ENCODE measurements at regions not wholly inside any gene's neighbourhood (a gene's known extent, or its start where the extent isn't known, plus 50 kb on each side); places are given as distances from the start of the nearest gene placed in this dataset.
"Not testable (repeated sequence)": the region's sequence is repeated elsewhere in the genome, so short reads cannot be mapped to it uniquely, and the experiment has no call there.

DNA sequence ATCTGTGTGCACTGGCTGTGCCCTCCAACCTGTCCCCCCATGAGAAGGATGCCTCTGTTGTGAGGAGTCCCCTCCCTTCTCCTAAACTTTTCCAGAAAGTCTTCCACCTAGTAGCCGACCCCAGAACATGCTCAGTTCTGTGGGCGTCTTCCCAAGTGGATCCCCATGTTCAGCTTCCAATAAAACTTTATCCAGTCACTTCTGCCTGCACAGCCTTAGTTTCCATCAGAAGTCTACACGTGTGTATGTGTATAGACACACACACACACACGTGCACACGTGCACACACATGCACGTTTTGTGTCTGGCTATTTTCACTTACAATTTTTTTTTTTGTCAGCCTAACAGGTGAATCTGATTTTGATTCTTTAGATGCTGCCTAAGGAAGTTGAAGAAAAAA is 115.1 kb downstream of the RTP5 start:
- Histone ChIP-seq H3K9me3 (no peaks in the 10 kb centered on the region), H3K27me3 (replicated peaks; ENCODE audit: control insufficient read depth, insufficient read depth, low read length) (no peaks in the 10 kb centered on the region), H3K4me1 (no peaks in the 10 kb centered on the region), H3K4me3 (ENCODE audit: low read depth, low read length) (no peak overlapping the region), H3K36me3 (ENCODE audit: control insufficient read depth, insufficient read depth, low read length) (no peaks in the 10 kb centered on the region)
- no peak for DNase-seq
- TF ChIP-seq, protein P1, sequence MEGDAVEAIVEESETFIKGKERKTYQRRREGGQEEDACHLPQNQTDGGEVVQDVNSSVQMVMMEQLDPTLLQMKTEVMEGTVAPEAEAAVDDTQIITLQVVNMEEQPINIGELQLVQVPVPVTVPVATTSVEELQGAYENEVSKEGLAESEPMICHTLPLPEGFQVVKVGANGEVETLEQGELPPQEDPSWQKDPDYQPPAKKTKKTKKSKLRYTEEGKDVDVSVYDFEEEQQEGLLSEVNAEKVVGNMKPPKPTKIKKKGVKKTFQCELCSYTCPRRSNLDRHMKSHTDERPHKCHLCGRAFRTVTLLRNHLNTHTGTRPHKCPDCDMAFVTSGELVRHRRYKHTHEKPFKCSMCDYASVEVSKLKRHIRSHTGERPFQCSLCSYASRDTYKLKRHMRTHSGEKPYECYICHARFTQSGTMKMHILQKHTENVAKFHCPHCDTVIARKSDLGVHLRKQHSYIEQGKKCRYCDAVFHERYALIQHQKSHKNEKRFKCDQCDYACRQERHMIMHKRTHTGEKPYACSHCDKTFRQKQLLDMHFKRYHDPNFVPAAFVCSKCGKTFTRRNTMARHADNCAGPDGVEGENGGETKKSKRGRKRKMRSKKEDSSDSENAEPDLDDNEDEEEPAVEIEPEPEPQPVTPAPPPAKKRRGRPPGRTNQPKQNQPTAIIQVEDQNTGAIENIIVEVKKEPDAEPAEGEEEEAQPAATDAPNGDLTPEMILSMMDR (IDR thresholded peaks at IDR 0.05; ENCODE audit: insufficient read depth in 1 of 2, low read depth in 1 of 2, low read length in 1 of 2, severe bottlenecking in 1 of 2, unreplicated experiment in 1 of 2) = no peak
- Mint-ChIP-seq H3K4me1 (ENCODE audit: low read depth, unreplicated experiment) (no peaks in the 10 kb centered on the region), H3K36me3 (ENCODE audit: insufficient read depth, unreplicated experiment) (no peaks in the 10 kb centered on the region), H3K27me3 (ENCODE audit: insufficient read depth, unreplicated experiment) (peaks cover 5% of the 10 kb centered on the region), H3K4me3 (ENCODE audit: unreplicated experiment) (no peak overlapping the region), H3K9me3 (ENCODE audit: unreplicated experiment) (no peaks in the 10 kb centered on the region), H3K27ac (ENCODE audit: unreplicated experiment) (no peak overlapping the region)
- no TSS peak for BruUV-seq (replicated peaks)
- POLR2A ChIA-PET = no interaction called here
- intact Hi-C loops (cut with micrococcal nuclease; ENCODE audit: unreplicated experiment) = no loop called here
- CTCF ChIA-PET = no interaction called here

DNA sequence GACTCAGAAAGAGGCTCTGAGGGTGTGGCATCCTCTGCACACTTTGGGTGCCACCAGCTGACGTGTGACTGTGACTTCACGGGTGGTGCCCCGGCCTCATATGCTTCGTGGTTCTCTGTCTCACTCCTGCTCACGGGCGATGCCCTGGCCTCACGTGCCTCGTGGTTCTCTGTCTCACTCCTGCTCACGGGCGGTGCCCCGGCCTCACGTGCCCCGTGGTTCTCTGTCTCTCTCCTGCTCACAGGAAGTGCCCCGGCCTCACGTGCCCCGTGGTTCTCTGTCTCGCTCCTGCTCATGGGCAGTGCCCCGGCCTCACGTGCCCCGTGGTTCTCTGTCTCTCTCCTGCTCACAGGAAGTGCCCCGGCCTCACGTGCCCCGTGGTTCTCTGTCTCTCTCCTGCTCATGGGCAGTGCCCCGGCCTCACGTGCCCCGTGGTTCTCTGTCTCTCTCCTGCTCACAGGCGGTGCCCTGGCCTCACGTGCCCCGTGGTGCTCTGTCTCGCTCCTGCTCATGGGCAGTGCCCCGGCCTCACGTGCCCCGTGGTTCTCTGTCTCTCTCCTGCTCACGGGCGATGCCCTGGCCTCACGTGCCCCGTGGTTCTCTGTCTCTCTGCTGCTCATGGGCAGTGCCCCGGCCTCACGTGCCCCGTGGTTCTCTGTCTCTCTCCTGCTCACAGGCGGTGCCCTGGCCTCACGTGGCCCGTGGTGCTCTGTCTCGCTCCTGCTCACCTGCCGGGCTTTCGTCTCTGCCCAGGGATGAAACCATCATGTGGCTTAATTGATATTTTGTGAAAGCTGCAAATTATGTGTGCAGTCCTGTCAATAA is 115.8 kb downstream of the RTP5 start:
- H3K4me3 ChIP-seq (ENCODE audit: low read depth, low read length); H3K27me3 ChIP-seq (replicated peaks; ENCODE audit: control insufficient read depth, insufficient read depth, low read length); H3K36me3 ChIP-seq (ENCODE audit: control insufficient read depth, insufficient read depth, low read length); H3K4me1 ChIP-seq; H3K9me3 ChIP-seq; POLR2A ChIA-PET; intact Hi-C loops (cut with micrococcal nuclease; ENCODE audit: unreplicated experiment); CTCF ChIA-PET; DNase-seq; H3K9me3 Mint-ChIP-seq (ENCODE audit: unreplicated experiment); H3K36me3 Mint-ChIP-seq (ENCODE audit: insufficient read depth, unreplicated experiment); H3K27me3 Mint-ChIP-seq (ENCODE audit: insufficient read depth, unreplicated experiment); H3K4me3 Mint-ChIP-seq (ENCODE audit: unreplicated experiment); BruUV-seq (replicated peaks); H3K4me1 Mint-ChIP-seq (ENCODE audit: low read depth, unreplicated experiment); H3K27ac Mint-ChIP-seq (ENCODE audit: unreplicated experiment): not testable (repeated sequence)

DNA sequence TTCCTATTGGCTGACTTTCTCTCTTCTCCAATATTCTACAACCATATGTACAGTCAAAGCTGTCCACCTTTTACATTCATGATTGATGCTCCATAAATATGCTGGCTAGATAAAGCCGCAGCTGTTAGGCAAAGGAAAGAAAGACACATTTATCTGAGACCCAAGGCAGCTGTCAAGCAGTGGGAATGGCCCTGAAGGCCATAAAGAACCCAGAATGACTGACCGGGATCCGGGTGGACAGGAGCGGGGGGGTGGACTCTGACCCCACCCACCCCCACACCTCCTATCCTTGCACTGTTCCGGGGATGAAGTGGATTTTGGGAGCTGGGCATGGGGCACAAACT is 116.4 kb downstream of the RTP5 start:
- H3K4me1 Mint-ChIP-seq (ENCODE audit: low read depth, unreplicated experiment) = no peaks in the 10 kb centered on the region
- DNase-seq = no peak
- no peak overlapping the region for H3K27ac Mint-ChIP-seq (ENCODE audit: unreplicated experiment)
- H3K36me3 ChIP-seq (ENCODE audit: control insufficient read depth, insufficient read depth, low read length) = no peaks in the 10 kb centered on the region
- intact Hi-C loops (cut with micrococcal nuclease; ENCODE audit: unreplicated experiment) = no loop called here
- no peaks in the 10 kb centered on the region for H3K4me1 ChIP-seq
- no peak overlapping the region for H3K4me3 ChIP-seq (ENCODE audit: low read depth, low read length)
- TF ChIP-seq, protein P1 (IDR thresholded peaks at IDR 0.05; ENCODE audit: insufficient read depth in 1 of 2, low read depth in 1 of 2, low read length in 1 of 2, severe bottlenecking in 1 of 2, unreplicated experiment in 1 of 2) = no peak
- BruUV-seq (replicated peaks) = no TSS peak
- POLR2A ChIA-PET = no interaction called here
- H3K27me3 Mint-ChIP-seq (ENCODE audit: insufficient read depth, unreplicated experiment) = peaks cover 5% of the 10 kb centered on the region
- H3K4me3 Mint-ChIP-seq (ENCODE audit: unreplicated experiment) = no peak overlapping the region
- CTCF ChIA-PET = no interaction called here
- H3K36me3 Mint-ChIP-seq (ENCODE audit: insufficient read depth, unreplicated experiment) = no peaks in the 10 kb centered on the region
- H3K9me3 Mint-ChIP-seq (ENCODE audit: unreplicated experiment) = no peaks in the 10 kb centered on the region
- no peaks in the 10 kb centered on the region for H3K27me3 ChIP-seq (replicated peaks; ENCODE audit: control insufficient read depth, insufficient read depth, low read length)
- no peaks in the 10 kb centered on the region for H3K9me3 ChIP-seq
